Esophagus muscularis mucosa (tissue), 4 donors: ENCODE measurements at regions not wholly inside any gene's neighbourhood (a gene's known extent, or its start where the extent isn't known, plus 50 kb on each side); places are given as distances from the start of the nearest gene placed in this dataset.

Source experiments
- EP300 ChIP-seq: sonication (generic); formaldehyde crosslinking; IDR thresholded peaks from one replicate; pipeline ENCODE4 v1.6.1; 2017; ENCODE audit warnings: antibody characterized with exemption
- POLR2A ChIP-seq: fragments of 450-650 bp; IDR thresholded peaks from one replicate; pipeline ENCODE4 v1.6.1; 2017; ENCODE audit warnings: antibody characterized with exemption, moderate library complexity, mild to moderate bottlenecking, low read depth
- POLR2AphosphoS5 ChIP-seq, 2 donors: sonication (generic); formaldehyde crosslinking; IDR thresholded peaks; one replicate each; pipeline ENCODE4 v1.6.1; 2017; ENCODE audit warnings: antibody characterized with exemption in 2 of 2
- TF ChIP-seq, protein P1 (sequence below), 3 experiments: fragments of 200-600 bp in 2 of 3; fragments of 450-650 bp in 1 of 3; sonication (generic) in 2 of 3; IDR thresholded peaks; one replicate each; pipeline ENCODE4 v1.5.1; 2017 to 2019; ENCODE audit warnings: antibody characterized with exemption in 3 of 3, mild to moderate bottlenecking in 2 of 3, moderate library complexity in 1 of 3

DNA sequence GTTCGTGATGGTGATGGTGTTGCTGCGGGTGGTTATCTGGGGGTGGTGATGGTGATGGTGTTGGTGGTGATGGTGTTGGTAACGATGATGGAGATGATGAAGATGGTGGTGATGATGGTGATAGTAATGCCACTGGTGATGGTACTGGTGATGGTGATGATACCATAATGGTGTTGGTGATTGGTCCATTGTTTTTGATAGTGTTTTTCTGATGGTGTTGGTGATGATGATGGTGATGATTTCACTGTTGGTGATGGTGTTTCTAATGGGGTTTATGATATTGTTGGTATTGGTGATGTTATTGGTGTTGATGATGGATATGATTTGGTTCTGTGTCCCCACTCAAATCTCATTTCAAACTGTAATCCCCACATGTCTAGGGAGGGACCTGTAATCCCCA is 51.7 kb upstream of the PITRM1 start:
- TF ChIP-seq, protein P1, sequence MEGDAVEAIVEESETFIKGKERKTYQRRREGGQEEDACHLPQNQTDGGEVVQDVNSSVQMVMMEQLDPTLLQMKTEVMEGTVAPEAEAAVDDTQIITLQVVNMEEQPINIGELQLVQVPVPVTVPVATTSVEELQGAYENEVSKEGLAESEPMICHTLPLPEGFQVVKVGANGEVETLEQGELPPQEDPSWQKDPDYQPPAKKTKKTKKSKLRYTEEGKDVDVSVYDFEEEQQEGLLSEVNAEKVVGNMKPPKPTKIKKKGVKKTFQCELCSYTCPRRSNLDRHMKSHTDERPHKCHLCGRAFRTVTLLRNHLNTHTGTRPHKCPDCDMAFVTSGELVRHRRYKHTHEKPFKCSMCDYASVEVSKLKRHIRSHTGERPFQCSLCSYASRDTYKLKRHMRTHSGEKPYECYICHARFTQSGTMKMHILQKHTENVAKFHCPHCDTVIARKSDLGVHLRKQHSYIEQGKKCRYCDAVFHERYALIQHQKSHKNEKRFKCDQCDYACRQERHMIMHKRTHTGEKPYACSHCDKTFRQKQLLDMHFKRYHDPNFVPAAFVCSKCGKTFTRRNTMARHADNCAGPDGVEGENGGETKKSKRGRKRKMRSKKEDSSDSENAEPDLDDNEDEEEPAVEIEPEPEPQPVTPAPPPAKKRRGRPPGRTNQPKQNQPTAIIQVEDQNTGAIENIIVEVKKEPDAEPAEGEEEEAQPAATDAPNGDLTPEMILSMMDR (IDR thresholded peaks at IDR 0.05), result no peak
- no peak for TF ChIP-seq POLR2AphosphoS5 (IDR thresholded peaks at IDR 0.05)
- no peak for TF ChIP-seq EP300
- no peak for TF ChIP-seq POLR2A
